ENCODE measurements at regions not wholly inside any gene's neighbourhood (a gene's known extent, or its start where the extent isn't known, plus 50 kb on each side); places are given as distances from the start of the nearest gene placed in this dataset.

DNA sequence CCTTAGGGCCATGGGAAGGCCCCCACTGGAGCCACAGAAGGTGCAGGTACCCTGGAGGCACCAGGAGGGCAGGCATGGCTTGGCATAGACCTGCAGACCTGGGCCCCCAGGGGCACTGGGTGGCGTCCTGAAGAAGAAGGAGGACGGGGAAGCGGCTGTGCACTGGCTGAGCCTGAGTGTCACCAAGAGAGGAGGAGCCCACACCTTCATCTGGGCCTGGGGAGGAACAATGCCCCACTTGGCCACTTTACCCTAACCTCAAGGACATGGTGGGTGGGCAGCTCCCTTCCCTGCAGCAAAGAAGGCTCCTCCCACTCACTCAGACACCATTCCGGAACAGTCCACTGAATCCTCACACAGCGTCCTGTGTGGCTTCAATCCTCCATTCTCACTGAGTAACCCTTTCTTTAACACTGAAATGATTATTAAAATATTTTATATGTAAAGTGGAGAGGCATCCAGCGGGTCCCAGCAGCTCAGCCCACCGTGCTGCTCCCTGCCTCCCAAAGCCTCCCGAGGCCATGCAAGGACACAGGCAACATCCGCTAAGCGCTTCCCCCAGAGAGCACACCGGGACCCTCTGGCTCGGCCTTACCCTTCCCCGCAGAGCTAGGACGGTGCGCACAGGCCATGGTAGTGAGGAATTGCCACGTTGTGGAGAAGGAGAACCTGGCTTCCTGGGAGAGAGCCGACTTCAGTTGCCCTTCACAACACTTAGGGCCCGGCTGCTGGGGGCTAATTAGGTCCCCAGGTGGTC is 516.7 kb upstream of the MGMT start:
- peaks cover 8% of the 10 kb centered on the region; the same call in 1 of the 2 replicates for H3K9me3 ChIP-seq (ENCODE audit: control insufficient read depth, insufficient read depth, low read depth, low read length)
- no peak overlapping the region for H3K27ac ChIP-seq (ENCODE audit: low read depth, low read length)
- no peaks in the 10 kb centered on the region for H3K27me3 ChIP-seq (ENCODE audit: control insufficient read depth, insufficient read depth, low read length)
- no peaks in the 10 kb centered on the region for H3K4me1 ChIP-seq (ENCODE audit: control insufficient read depth, insufficient read depth, low read length)
- H3K36me3 ChIP-seq (ENCODE audit: control insufficient read depth, insufficient read depth, low read length): no peaks in the 10 kb centered on the region
- H3K4me3 ChIP-seq (ENCODE audit: low read depth, low read length): no peak overlapping the region
- H3K9ac ChIP-seq (ENCODE audit: low read length): no peak overlapping the region

DNA sequence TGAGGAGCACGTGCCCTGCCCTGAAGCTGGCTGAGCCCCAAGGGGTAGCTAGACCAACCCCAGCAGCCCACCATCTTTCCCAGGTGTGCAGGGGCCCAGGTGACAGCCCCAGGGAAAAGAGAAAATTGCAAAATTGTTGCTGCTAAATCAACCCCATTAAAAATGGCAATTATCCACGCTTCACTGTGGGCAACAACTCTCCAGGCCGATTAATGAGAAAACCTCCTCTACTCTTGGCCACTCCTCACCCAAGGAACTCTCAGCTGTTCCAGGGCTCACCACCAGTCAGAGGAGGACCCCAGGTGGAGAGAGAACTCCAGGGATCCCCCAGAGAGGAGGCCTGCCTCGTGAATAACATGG is 516.1 kb upstream of the MGMT start:
- Histone ChIP-seq H3K4me3 (ENCODE audit: low read depth, low read length) (no peak overlapping the region), H3K9me3 (ENCODE audit: control insufficient read depth, insufficient read depth, low read depth, low read length) (peaks cover 8% of the 10 kb centered on the region; the same call in 1 of the 2 replicates), H3K27ac (ENCODE audit: low read depth, low read length) (no peak overlapping the region), H3K27me3 (ENCODE audit: control insufficient read depth, insufficient read depth, low read length) (no peaks in the 10 kb centered on the region), H3K36me3 (ENCODE audit: control insufficient read depth, insufficient read depth, low read length) (no peaks in the 10 kb centered on the region), H3K9ac (ENCODE audit: low read length) (no peak overlapping the region), H3K4me1 (ENCODE audit: control insufficient read depth, insufficient read depth, low read length) (no peaks in the 10 kb centered on the region)

DNA sequence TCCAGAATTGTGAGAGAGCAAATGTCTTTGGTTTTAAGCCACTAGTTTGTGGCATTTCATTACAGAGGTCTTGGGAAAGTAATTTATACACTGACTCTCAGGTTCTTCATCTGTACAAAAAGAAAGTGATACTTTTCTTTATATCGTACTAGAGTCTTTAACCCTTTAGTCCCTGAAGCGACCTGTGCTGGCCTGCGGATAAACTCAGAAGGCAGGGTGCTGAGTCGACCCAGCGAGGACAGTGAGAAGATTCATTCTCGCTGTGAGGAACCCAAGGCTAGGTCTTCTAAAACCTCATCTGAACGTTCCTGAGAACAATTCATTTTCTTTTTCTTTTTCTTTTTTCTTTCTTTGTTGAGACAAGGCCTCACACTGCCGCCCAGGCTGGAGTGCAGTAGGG is 514.2 kb upstream of the MGMT start:
- H3K4me3 ChIP-seq (ENCODE audit: low read depth, low read length): no peak overlapping the region
- H3K9me3 ChIP-seq (ENCODE audit: control insufficient read depth, insufficient read depth, low read depth, low read length): no peaks in the 10 kb centered on the region
- H3K36me3 ChIP-seq (ENCODE audit: control insufficient read depth, insufficient read depth, low read length): no peaks in the 10 kb centered on the region
- H3K4me1 ChIP-seq (ENCODE audit: control insufficient read depth, insufficient read depth, low read length): no peaks in the 10 kb centered on the region
- H3K27ac ChIP-seq (ENCODE audit: low read depth, low read length): no peak overlapping the region
- H3K9ac ChIP-seq (ENCODE audit: low read length): no peak overlapping the region
- no peaks in the 10 kb centered on the region for H3K27me3 ChIP-seq (ENCODE audit: control insufficient read depth, insufficient read depth, low read length)

DNA sequence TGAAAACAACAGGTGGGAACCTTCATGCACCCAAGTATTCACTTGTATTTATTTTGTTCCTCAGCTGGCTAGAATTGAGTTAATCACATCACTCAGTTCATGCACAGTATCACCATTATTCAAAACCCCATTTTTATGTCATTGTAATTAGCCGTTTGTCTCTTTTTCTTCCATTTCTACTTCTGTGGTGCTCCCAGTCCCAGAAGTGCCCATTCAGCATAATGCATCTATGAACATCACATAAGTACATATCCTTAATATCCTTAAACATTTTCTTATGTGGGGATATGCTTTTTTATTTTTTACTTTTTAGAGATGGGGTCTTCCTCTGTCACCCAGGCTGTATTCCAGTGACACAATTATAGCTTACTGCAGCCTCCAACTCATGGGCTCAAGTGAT is 510.9 kb upstream of the MGMT start:
- Histone ChIP-seq H3K4me1 (ENCODE audit: control insufficient read depth, insufficient read depth, low read length) (no peaks in the 10 kb centered on the region), H3K27ac (ENCODE audit: low read depth, low read length) (no peak overlapping the region), H3K36me3 (ENCODE audit: control insufficient read depth, insufficient read depth, low read length) (no peaks in the 10 kb centered on the region), H3K9me3 (ENCODE audit: control insufficient read depth, insufficient read depth, low read depth, low read length) (no peaks in the 10 kb centered on the region), H3K4me3 (ENCODE audit: low read depth, low read length) (no peak overlapping the region), H3K9ac (ENCODE audit: low read length) (no peak overlapping the region), H3K27me3 (ENCODE audit: control insufficient read depth, insufficient read depth, low read length) (no peaks in the 10 kb centered on the region)

DNA sequence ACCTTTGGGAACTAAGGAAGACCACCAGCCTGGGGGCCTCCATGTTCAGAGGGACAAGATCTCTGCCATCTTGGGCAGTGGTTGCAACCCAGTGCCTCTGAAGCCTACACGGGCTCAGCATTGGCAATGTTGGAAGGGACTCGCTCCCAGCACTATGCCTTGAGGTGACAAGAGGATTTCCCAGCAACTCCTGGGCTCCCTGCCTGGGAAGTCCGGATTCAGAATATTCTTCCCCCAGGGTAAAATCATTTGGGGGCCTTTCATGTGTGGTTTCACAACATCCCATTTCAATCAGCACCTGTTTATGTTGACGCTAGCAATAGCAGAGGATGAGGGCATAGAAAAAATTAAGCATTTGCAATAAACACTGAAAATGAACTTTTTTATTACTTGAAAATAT is 509.8 kb upstream of the MGMT start:
- no peaks in the 10 kb centered on the region for H3K9me3 ChIP-seq (ENCODE audit: control insufficient read depth, insufficient read depth, low read depth, low read length)
- H3K36me3 ChIP-seq (ENCODE audit: control insufficient read depth, insufficient read depth, low read length): no peaks in the 10 kb centered on the region
- H3K27me3 ChIP-seq (ENCODE audit: control insufficient read depth, insufficient read depth, low read length): no peaks in the 10 kb centered on the region
- no peak overlapping the region for H3K27ac ChIP-seq (ENCODE audit: low read depth, low read length)
- no peaks in the 10 kb centered on the region for H3K4me1 ChIP-seq (ENCODE audit: control insufficient read depth, insufficient read depth, low read length)
- H3K9ac ChIP-seq (ENCODE audit: low read length): no peak overlapping the region
- no peak overlapping the region for H3K4me3 ChIP-seq (ENCODE audit: low read depth, low read length)

DNA sequence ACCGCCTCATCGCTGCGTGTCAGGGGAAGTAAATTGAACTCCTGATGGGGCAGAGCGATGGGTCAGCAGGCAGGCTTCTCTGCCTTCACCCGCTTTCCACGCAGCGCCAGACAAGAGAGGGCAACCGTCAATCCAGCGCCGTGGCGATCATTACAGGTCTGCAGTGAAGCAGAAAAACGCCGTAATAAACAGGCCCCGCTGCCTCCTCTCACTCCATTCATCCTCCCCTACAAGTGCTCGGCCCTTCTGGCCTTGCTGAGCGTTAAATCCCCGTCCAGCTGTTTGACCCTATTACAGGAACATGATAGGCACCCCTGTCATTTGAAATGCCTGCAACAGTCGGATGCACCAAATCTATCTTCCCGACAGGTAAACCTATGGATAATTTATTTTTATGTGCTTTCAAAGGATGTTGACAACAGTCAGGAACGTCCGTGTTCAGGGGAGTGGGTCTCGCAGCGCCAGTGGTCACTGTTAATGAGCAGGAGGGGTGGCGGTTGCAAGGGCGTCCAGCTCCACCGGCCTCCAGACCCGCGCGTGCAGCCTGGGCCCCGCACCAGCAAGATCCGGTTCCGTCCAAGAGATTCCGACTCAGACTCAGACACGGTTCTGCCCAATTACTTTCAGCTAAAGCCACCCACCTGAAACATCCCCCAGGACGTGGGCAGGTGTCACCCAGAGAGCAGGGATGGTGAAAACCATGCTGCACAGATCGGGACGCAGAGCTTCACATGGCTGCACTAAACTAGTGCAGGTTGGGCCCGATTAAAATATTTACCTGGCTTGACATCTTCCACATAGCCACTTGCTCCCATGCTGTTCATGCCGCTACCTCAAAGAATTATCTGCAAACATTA is 508.0 kb upstream of the MGMT start:
- H3K9me3 ChIP-seq (ENCODE audit: control insufficient read depth, insufficient read depth, low read depth, low read length): no peaks in the 10 kb centered on the region
- no peak overlapping the region for H3K9ac ChIP-seq (ENCODE audit: low read length)
- H3K4me3 ChIP-seq (ENCODE audit: low read depth, low read length): no peak overlapping the region
- no peaks in the 10 kb centered on the region for H3K27me3 ChIP-seq (ENCODE audit: control insufficient read depth, insufficient read depth, low read length)
- no peaks in the 10 kb centered on the region for H3K4me1 ChIP-seq (ENCODE audit: control insufficient read depth, insufficient read depth, low read length)
- H3K36me3 ChIP-seq (ENCODE audit: control insufficient read depth, insufficient read depth, low read length): no peaks in the 10 kb centered on the region
- no peak overlapping the region for H3K27ac ChIP-seq (ENCODE audit: low read depth, low read length)

DNA sequence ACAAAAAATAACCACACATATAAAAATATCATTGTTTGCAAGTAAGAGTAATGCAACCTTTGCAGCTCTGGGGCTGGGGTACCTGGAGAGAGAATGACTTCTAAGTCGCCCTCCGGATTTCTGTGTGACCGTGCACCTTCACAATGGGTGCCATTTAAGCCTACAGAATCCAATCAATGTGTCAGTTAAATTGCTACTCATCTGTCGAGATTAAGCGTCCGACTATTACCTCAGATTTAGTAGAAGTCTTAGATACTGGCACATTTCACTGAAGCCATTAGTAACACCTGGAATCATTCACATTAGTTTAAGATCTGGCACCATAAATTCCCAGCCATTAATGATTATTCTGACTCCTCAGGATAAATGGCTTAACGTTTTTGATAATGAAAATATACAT is 507.3 kb upstream of the MGMT start:
- no peak overlapping the region for H3K9ac ChIP-seq (ENCODE audit: low read length)
- no peaks in the 10 kb centered on the region for H3K4me1 ChIP-seq (ENCODE audit: control insufficient read depth, insufficient read depth, low read length)
- H3K27me3 ChIP-seq (ENCODE audit: control insufficient read depth, insufficient read depth, low read length): no peaks in the 10 kb centered on the region
- 0 out of 2 replicates have a peak, but pooled peaks cover under 1% of the 10 kb centered on the region for H3K9me3 ChIP-seq (ENCODE audit: control insufficient read depth, insufficient read depth, low read depth, low read length)
- H3K4me3 ChIP-seq (ENCODE audit: low read depth, low read length): no peak overlapping the region
- no peak overlapping the region for H3K27ac ChIP-seq (ENCODE audit: low read depth, low read length)
- no peaks in the 10 kb centered on the region for H3K36me3 ChIP-seq (ENCODE audit: control insufficient read depth, insufficient read depth, low read length)

DNA sequence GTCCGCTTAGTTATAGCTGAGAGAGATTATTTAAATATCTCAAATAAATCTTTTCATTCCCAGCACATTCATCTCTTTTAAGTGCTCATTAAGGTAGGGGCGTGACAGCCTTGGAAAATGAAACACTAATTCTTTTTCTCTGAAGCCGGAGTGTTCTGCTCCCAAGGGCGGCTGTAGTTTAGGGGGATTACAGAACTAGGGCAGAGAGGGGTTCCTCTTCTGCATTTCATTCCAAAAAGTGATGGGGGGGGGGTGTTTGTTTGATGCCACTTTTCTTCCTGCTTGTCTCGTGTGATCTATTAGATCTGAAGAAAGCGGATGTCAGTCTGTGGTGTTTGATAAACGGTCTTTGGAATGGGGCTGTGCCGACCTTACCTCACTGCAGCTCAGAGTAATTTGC is 506.5 kb upstream of the MGMT start:
- no peak overlapping the region for H3K4me3 ChIP-seq (ENCODE audit: low read depth, low read length)

DNA sequence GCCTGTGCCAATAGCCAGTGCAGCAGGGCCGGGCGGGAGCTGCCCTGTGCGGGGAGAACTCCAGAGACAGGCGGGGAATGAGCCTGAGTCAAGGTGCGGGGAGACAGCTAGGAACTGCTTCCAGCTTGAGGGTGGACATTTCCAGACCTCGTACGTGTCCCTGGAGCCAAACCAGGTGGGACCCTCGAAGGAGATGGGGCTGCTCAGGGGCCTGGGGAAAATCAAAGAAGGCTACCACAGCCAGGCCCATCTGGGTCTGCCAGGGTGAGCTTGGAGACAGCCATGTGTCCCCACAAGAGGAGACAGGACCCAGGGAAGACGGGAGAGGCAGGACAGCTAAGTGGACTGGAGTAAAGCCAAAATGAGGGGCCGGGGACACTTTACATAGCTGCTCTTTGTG is 504.9 kb upstream of the MGMT start:
- Histone ChIP-seq H3K9me3 (ENCODE audit: control insufficient read depth, insufficient read depth, low read depth, low read length) (peaks cover 9% of the 10 kb centered on the region; the same call in 1 of the 2 replicates), H3K36me3 (ENCODE audit: control insufficient read depth, insufficient read depth, low read length) (no peaks in the 10 kb centered on the region), H3K9ac (ENCODE audit: low read length) (no peak overlapping the region), H3K27me3 (ENCODE audit: control insufficient read depth, insufficient read depth, low read length) (no peaks in the 10 kb centered on the region), H3K4me3 (ENCODE audit: low read depth, low read length) (no peak overlapping the region), H3K4me1 (ENCODE audit: control insufficient read depth, insufficient read depth, low read length) (no peaks in the 10 kb centered on the region), H3K27ac (ENCODE audit: low read depth, low read length) (no peak overlapping the region)

More for the DNA sequence above, 506.5 kb upstream of the MGMT start:
- no peak overlapping the region for H3K27ac ChIP-seq (ENCODE audit: low read depth, low read length)
- no peak overlapping the region for H3K9ac ChIP-seq (ENCODE audit: low read length)
- no peaks in the 10 kb centered on the region for H3K4me1 ChIP-seq (ENCODE audit: control insufficient read depth, insufficient read depth, low read length)
- H3K9me3 ChIP-seq (ENCODE audit: control insufficient read depth, insufficient read depth, low read depth, low read length): peaks cover 8% of the 10 kb centered on the region; the same call in 1 of the 2 replicates
- no peaks in the 10 kb centered on the region for H3K27me3 ChIP-seq (ENCODE audit: control insufficient read depth, insufficient read depth, low read length)
- H3K36me3 ChIP-seq (ENCODE audit: control insufficient read depth, insufficient read depth, low read length): no peaks in the 10 kb centered on the region

DNA sequence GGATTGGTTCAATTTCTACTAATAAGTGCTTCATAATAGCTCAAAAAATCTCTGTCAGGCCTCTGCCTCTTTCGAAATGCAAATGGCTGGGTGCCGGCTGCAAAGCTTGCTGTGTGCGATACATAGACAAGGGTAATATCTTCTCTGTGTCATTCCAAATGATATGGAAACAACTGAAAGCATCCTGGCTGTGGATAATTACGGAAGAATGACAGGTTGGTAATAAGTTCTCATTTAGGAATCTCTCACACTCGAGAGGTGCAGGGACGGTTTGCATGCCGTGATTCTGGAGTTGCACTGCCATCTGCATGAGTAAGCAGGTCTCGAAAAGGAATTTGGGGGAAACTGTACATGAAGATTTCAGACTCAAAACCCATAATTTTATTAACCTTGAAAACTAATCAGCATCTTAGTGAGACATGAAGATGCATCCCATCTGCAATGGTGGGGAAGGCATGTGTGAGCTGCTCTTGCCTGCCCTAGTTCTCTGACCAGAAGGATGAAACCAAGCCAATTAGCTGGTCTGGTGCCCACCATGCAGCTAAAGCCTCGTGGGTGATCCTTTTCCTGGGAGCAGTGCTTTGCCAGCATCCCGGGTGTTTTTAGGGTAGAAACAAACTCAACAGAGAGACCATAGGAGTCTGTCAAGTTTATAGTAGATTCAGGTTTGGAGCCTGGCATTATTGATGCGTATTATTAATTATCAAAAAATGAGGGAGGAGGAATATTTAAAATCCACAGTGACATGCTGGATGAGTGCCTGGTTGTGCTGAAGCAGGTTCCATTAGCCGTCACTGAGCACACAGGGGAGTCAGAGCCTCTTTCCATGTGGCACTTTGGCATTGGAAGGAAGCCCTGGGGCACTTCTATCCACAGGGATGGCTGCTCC is 503.6 kb upstream of the MGMT start:
- Histone ChIP-seq H3K9me3 (ENCODE audit: control insufficient read depth, insufficient read depth, low read depth, low read length) (peaks cover 9% of the 10 kb centered on the region; the same call in 1 of the 2 replicates), H3K4me1 (ENCODE audit: control insufficient read depth, insufficient read depth, low read length) (no peaks in the 10 kb centered on the region), H3K36me3 (ENCODE audit: control insufficient read depth, insufficient read depth, low read length) (no peaks in the 10 kb centered on the region), H3K4me3 (ENCODE audit: low read depth, low read length) (no peak overlapping the region), H3K9ac (ENCODE audit: low read length) (no peak overlapping the region), H3K27me3 (ENCODE audit: control insufficient read depth, insufficient read depth, low read length) (no peaks in the 10 kb centered on the region), H3K27ac (ENCODE audit: low read depth, low read length) (no peak overlapping the region)

Data from HUES6 (cell line).